Hepatocyte (in vitro differentiated cells): ENCODE measurements at regions not wholly inside any gene's neighbourhood (a gene's known extent, or its start where the extent isn't known, plus 50 kb on each side); places are given as distances from the start of the nearest gene placed in this dataset.
"Not testable (repeated sequence)": the region's sequence is repeated elsewhere in the genome, so short reads cannot be mapped to it uniquely, and the experiment has no call there.

ENCODE experiments used
- DNase-seq: peaks from one replicate; pipeline ENCODE4 v3.0.0-alpha.2; 2016; ENCODE audit warnings: low spot score
- H2AFZ ChIP-seq: fragments of 200-600 bp; sonication (generic); 2 replicates; pipeline ENCODE4 v1.6.0; 2016; ENCODE audit warnings: antibody characterized with exemption, mild to moderate bottlenecking
- H3K27ac ChIP-seq: fragments of 200-600 bp; sonication (generic); 2 replicates; pipeline ENCODE4 v1.5.1; 2016; ENCODE audit warnings: mild to moderate bottlenecking
- H3K27me3 ChIP-seq: fragments of 200-600 bp; sonication (generic); 2 replicates; pipeline ENCODE4 v1.6.1; 2016
- H3K36me3 ChIP-seq: fragments of 200-600 bp; sonication (generic); replicated peaks from 2 replicates; pipeline ENCODE4 v1.5.1; 2016; ENCODE audit warnings: low read depth; ENCODE audit not compliant: insufficient read depth
- H3K4me1 ChIP-seq: fragments of 200-600 bp; sonication (generic); 2 replicates; pipeline ENCODE4 v1.5.1; 2016; ENCODE audit warnings: mild to moderate bottlenecking, moderate library complexity; ENCODE audit not compliant: insufficient read depth
- H3K4me2 ChIP-seq: fragments of 200-600 bp; sonication (generic); 2 replicates; pipeline ENCODE4 v1.6.0; 2016
- H3K4me3 ChIP-seq: fragments of 200-600 bp; sonication (generic); 2 replicates; pipeline ENCODE4 v1.5.1; 2016; ENCODE audit warnings: mild to moderate bottlenecking
- H3K79me2 ChIP-seq: fragments of 200-600 bp; sonication (generic); 2 replicates; pipeline ENCODE4 v1.6.0; 2017; ENCODE audit warnings: mild to moderate bottlenecking
- H3K9me2 ChIP-seq: fragments of 200-600 bp; sonication (generic); replicated peaks from 2 replicates; pipeline ENCODE4 v1.6.0; 2017; ENCODE audit warnings: mild to moderate bottlenecking; ENCODE audit not compliant: insufficient read depth
- H3K9me3 ChIP-seq: fragments of 200-600 bp; sonication (generic); 2 replicates; pipeline ENCODE4 v1.5.1; 2016; ENCODE audit warnings: low read depth, mild to moderate bottlenecking
- H4K20me1 ChIP-seq: fragments of 200-600 bp; sonication (generic); 2 replicates; pipeline ENCODE4 v1.6.0; 2016; ENCODE audit warnings: mild to moderate bottlenecking; ENCODE audit not compliant: insufficient read depth, poor library complexity, severe bottlenecking
- CTCF ChIP-seq: fragments of 200-600 bp; sonication (generic); IDR thresholded peaks from 2 replicates; pipeline ENCODE4 v1.5.1; 2016; ENCODE audit warnings: antibody characterized with exemption, mild to moderate bottlenecking; ENCODE audit not compliant: poor library complexity
- EZH2 ChIP-seq: fragments of 200-600 bp; sonication (generic); IDR thresholded peaks from 2 replicates; pipeline ENCODE4 v1.6.1; 2016; ENCODE audit warnings: antibody characterized with exemption, mild to moderate bottlenecking, borderline replicate concordance
- EZH2phosphoT487 ChIP-seq: fragments of 200-600 bp; sonication (generic); IDR thresholded peaks from one replicate; pipeline ENCODE4 v1.6.1; 2018; ENCODE audit warnings: antibody characterized with exemption, mild to moderate bottlenecking, low read depth, moderate library complexity; ENCODE audit not compliant: unreplicated experiment, severe bottlenecking
- WGBS: methylation state at CpG from one replicate; pipeline ENCODE4 v1.1.6; 2016; ENCODE audit warnings: low lambda C conversion rate; ENCODE audit errors: missing lambda C conversion rate; 5-methylcytosine and 5-hydroxymethylcytosine counted together

- Histone ChIP-seq H4K20me1 (no peaks in the 10 kb centered on the region), H3K4me2 (no peak overlapping the region), H3K4me1 (no peaks in the 10 kb centered on the region), H3K36me3 (no peaks in the 10 kb centered on the region), H3K4me3 (no peak overlapping the region), H3K27ac (no peak overlapping the region), H2AFZ (no peak overlapping the region), H3K79me2 (no peaks in the 10 kb centered on the region), H3K9me3 (no peaks in the 10 kb centered on the region), H3K9me2 (no peaks in the 10 kb centered on the region), H3K27me3 (no peaks in the 10 kb centered on the region)
- DNase-seq: no peak
- TF ChIP-seq EZH2: no peak
- no peak for TF ChIP-seq EZH2phosphoT487
- no peak for TF ChIP-seq CTCF
Observed at GRCh38 chr1:60257531-60257930, 184.0 kb upstream of the C1orf87 start.

- TF ChIP-seq CTCF: no peak
- H3K27ac ChIP-seq: no peak overlapping the region
- no peak for DNase-seq
Observed at GRCh38 chr1:60255565-60255964, 182.0 kb upstream of the C1orf87 start.

GRCh38 chr1:60251426-60251825, 177.9 kb upstream of the C1orf87 start:
- DNase-seq: no peak
- Histone ChIP-seq H3K27ac (no peak overlapping the region), H3K36me3 (no peaks in the 10 kb centered on the region), H3K4me3 (no peak overlapping the region), H3K27me3 (no peaks in the 10 kb centered on the region), H3K79me2 (no peaks in the 10 kb centered on the region), H3K4me1 (no peaks in the 10 kb centered on the region), H3K9me2 (no peaks in the 10 kb centered on the region), H3K4me2 (no peak overlapping the region), H2AFZ (no peak overlapping the region), H4K20me1 (no peaks in the 10 kb centered on the region), H3K9me3 (no peaks in the 10 kb centered on the region)
- TF ChIP-seq EZH2phosphoT487 (no peak), EZH2 (no peak), CTCF (no peak)
- WGBS: 61% methylated on average over 2 of the region's 2 CpGs

More at GRCh38 chr1:60255565-60255964, 182.0 kb upstream of the C1orf87 start:
- WGBS: 88% methylated on average over 1 of the region's 1 CpG
- H2AFZ ChIP-seq: no peak overlapping the region
- no peak overlapping the region for H3K4me2 ChIP-seq
- H3K36me3 ChIP-seq: no peaks in the 10 kb centered on the region
- no peaks in the 10 kb centered on the region for H3K9me2 ChIP-seq
- H3K4me3 ChIP-seq: no peak overlapping the region
- H3K27me3 ChIP-seq: no peaks in the 10 kb centered on the region
- H4K20me1 ChIP-seq: no peaks in the 10 kb centered on the region
- no peaks in the 10 kb centered on the region for H3K4me1 ChIP-seq
- H3K9me3 ChIP-seq: no peaks in the 10 kb centered on the region
- H3K79me2 ChIP-seq: no peaks in the 10 kb centered on the region

GRCh38 chr1:60247467-60247866, 173.9 kb upstream of the C1orf87 start:
- not testable (repeated sequence) for H3K36me3 ChIP-seq, H3K79me2 ChIP-seq, H4K20me1 ChIP-seq, H3K27ac ChIP-seq, DNase-seq, H3K9me2 ChIP-seq, H3K4me1 ChIP-seq, H2AFZ ChIP-seq, H3K4me2 ChIP-seq, H3K27me3 ChIP-seq, H3K9me3 ChIP-seq, H3K4me3 ChIP-seq
- WGBS: 75% methylated on average over 1 of the region's 1 CpG
